ENCODE measurements at regions not wholly inside any gene's neighbourhood (a gene's known extent, or its start where the extent isn't known, plus 50 kb on each side); places are given as distances from the start of the nearest gene placed in this dataset.

- Histone ChIP-seq H3K4me3 (replicated peaks; ENCODE audit: low read depth, low read length) (no peak overlapping the region), H3K36me3 (ENCODE audit: control insufficient read depth, insufficient read depth, low read length) (no peaks in the 10 kb centered on the region), H3K27me3 (replicated peaks; ENCODE audit: control insufficient read depth, insufficient read depth, low read length) (no peaks in the 10 kb centered on the region; the same call in 1 of the 2 replicates)
- DNase-seq (ENCODE audit: extremely low read depth, insufficient read length) = no peak
- peak; percentile 9 for TF ChIP-seq CTCF (IDR thresholded peaks at IDR 0.05; ENCODE audit: insufficient read depth, low read length, poor library complexity, severe bottlenecking)
Measured at GRCh38 chr15:77548589-77549557, 83.8 kb downstream of the LINGO1 start.

- Histone ChIP-seq H3K27me3 (replicated peaks; ENCODE audit: control insufficient read depth, insufficient read depth, low read length) (no peaks in the 10 kb centered on the region; the same call in 1 of the 2 replicates), H3K36me3 (ENCODE audit: control insufficient read depth, insufficient read depth, low read length) (no peaks in the 10 kb centered on the region), H3K4me3 (replicated peaks; ENCODE audit: low read depth, low read length) (no peak overlapping the region)
- DNase-seq (ENCODE audit: extremely low read depth, insufficient read length) = no peak
- no peak for TF ChIP-seq CTCF (IDR thresholded peaks at IDR 0.05; ENCODE audit: insufficient read depth, low read length, poor library complexity, severe bottlenecking)
Measured at GRCh38 chr15:77547801-77548588, 84.7 kb downstream of the LINGO1 start.

- H3K27me3 ChIP-seq (replicated peaks; ENCODE audit: control insufficient read depth, insufficient read depth, low read length) = no peaks in the 10 kb centered on the region; the same call in 1 of the 2 replicates
- no peak for TF ChIP-seq CTCF (IDR thresholded peaks at IDR 0.05; ENCODE audit: insufficient read depth, low read length, poor library complexity, severe bottlenecking)
- no peak overlapping the region for H3K4me3 ChIP-seq (replicated peaks; ENCODE audit: low read depth, low read length)
- H3K36me3 ChIP-seq (ENCODE audit: control insufficient read depth, insufficient read depth, low read length) = no peaks in the 10 kb centered on the region
- DNase-seq (ENCODE audit: extremely low read depth, insufficient read length) = no peak
Measured at GRCh38 chr15:77546870-77547269, 85.8 kb downstream of the LINGO1 start.

- H3K27me3 ChIP-seq (replicated peaks; ENCODE audit: control insufficient read depth, insufficient read depth, low read length) = no peaks in the 10 kb centered on the region
- TF ChIP-seq CTCF (IDR thresholded peaks at IDR 0.05; ENCODE audit: insufficient read depth, low read length, poor library complexity, severe bottlenecking) = no peak
- H3K36me3 ChIP-seq (ENCODE audit: control insufficient read depth, insufficient read depth, low read length) = no peaks in the 10 kb centered on the region
- H3K4me3 ChIP-seq (replicated peaks; ENCODE audit: low read depth, low read length) = no peak overlapping the region
- no peak for DNase-seq (ENCODE audit: extremely low read depth, insufficient read length)
Measured at GRCh38 chr15:77546050-77546501, 86.6 kb downstream of the LINGO1 start.

GRCh38 chr15:77545058-77545457, 87.7 kb downstream of the LINGO1 start:
- DNase-seq (ENCODE audit: extremely low read depth, insufficient read length) = no peak
- H3K36me3 ChIP-seq (ENCODE audit: control insufficient read depth, insufficient read depth, low read length) = no peaks in the 10 kb centered on the region
- no peaks in the 10 kb centered on the region for H3K27me3 ChIP-seq (replicated peaks; ENCODE audit: control insufficient read depth, insufficient read depth, low read length)
- TF ChIP-seq CTCF (IDR thresholded peaks at IDR 0.05; ENCODE audit: insufficient read depth, low read length, poor library complexity, severe bottlenecking) = no peak
- no peak overlapping the region for H3K4me3 ChIP-seq (replicated peaks; ENCODE audit: low read depth, low read length)

Measured in GM06990 (cell line).